Upper lobe of left lung (tissue), 4 donors: ENCODE measurements at regions not wholly inside any gene's neighbourhood (a gene's known extent, or its start where the extent isn't known, plus 50 kb on each side); places are given as distances from the start of the nearest gene placed in this dataset.

Experiments used
- EP300 ChIP-seq, 4 donors: sonication (generic); formaldehyde crosslinking; IDR thresholded peaks; one replicate each; pipeline ENCODE4 v1.5.1; 2017; ENCODE audit warnings: antibody characterized with exemption in 4 of 4, control low read depth in 2 of 4
- POLR2AphosphoS5 ChIP-seq, 2 donors: sonication (generic); formaldehyde crosslinking; IDR thresholded peaks; one replicate each; pipeline ENCODE4 v1.5.1; 2017; ENCODE audit warnings: antibody characterized with exemption in 2 of 2
- TF ChIP-seq, protein P1 (sequence below), 6 experiments: fragments of 450-650 bp in 4 of 6; fragments of 200-600 bp in 2 of 6; sonication (generic) in 2 of 6; IDR thresholded peaks; one replicate each; pipeline ENCODE4 v1.5.1; 2016 to 2019; ENCODE audit warnings: antibody characterized with exemption in 6 of 6

DNA sequence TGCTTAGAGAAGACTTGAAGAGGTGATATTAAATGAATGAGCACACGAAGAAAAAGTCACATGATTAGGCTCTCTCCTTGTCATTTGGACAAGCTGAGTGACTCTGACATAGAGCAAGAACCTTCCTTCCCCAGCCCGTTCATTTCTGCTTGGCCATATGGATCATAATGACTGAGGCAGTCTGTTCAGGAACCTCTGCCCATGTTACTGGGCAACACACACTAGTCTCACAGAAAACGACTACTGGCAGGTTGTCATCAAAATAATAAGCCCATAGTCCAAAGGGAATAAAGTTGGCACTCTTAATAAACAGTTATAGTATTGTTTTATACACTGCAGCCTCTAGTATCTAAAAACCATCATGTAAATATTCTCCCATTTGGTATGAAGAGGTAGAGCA, 635.0 kb downstream of the REEP3 start:
- TF ChIP-seq, protein P1, sequence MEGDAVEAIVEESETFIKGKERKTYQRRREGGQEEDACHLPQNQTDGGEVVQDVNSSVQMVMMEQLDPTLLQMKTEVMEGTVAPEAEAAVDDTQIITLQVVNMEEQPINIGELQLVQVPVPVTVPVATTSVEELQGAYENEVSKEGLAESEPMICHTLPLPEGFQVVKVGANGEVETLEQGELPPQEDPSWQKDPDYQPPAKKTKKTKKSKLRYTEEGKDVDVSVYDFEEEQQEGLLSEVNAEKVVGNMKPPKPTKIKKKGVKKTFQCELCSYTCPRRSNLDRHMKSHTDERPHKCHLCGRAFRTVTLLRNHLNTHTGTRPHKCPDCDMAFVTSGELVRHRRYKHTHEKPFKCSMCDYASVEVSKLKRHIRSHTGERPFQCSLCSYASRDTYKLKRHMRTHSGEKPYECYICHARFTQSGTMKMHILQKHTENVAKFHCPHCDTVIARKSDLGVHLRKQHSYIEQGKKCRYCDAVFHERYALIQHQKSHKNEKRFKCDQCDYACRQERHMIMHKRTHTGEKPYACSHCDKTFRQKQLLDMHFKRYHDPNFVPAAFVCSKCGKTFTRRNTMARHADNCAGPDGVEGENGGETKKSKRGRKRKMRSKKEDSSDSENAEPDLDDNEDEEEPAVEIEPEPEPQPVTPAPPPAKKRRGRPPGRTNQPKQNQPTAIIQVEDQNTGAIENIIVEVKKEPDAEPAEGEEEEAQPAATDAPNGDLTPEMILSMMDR (IDR thresholded peaks at IDR 0.05) = no peak
- no peak for TF ChIP-seq POLR2AphosphoS5 (IDR thresholded peaks at IDR 0.05)
- TF ChIP-seq EP300 (IDR thresholded peaks at IDR 0.05) = no peak
